ENCODE measurements at regions not wholly inside any gene's neighbourhood (a gene's known extent, or its start where the extent isn't known, plus 50 kb on each side); places are given as distances from the start of the nearest gene placed in this dataset.

GRCh38 chr4:23728971-23729370 lies 160.9 kb downstream of the PPARGC1A start:
- no peak overlapping the region for H3K4me3 ChIP-seq
- no peak overlapping the region for H3K27ac ChIP-seq
- DNase-seq (ENCODE audit: low spot score): no peak
- TF ChIP-seq, protein P1, sequence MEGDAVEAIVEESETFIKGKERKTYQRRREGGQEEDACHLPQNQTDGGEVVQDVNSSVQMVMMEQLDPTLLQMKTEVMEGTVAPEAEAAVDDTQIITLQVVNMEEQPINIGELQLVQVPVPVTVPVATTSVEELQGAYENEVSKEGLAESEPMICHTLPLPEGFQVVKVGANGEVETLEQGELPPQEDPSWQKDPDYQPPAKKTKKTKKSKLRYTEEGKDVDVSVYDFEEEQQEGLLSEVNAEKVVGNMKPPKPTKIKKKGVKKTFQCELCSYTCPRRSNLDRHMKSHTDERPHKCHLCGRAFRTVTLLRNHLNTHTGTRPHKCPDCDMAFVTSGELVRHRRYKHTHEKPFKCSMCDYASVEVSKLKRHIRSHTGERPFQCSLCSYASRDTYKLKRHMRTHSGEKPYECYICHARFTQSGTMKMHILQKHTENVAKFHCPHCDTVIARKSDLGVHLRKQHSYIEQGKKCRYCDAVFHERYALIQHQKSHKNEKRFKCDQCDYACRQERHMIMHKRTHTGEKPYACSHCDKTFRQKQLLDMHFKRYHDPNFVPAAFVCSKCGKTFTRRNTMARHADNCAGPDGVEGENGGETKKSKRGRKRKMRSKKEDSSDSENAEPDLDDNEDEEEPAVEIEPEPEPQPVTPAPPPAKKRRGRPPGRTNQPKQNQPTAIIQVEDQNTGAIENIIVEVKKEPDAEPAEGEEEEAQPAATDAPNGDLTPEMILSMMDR (IDR thresholded peaks at IDR 0.05): no peak

DNA sequence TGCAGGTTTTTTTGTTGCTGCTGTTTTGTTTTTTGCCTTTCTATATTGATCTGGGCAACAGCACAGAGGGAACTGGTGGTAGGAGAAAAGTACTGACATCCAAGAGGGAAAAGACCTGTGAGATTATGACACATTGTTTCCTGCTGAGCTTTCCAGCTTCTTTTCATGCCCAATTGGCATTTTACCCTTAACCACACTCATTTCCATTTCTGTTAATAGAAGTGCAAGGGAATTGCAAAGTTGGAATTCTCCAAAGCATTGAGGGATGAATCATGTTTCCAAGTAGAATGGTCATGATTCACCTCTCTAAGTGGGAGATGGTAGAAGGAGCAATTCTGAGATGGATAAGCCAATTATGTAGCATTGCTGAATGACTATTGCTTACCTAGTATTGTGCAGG lies 161.5 kb downstream of the PPARGC1A start:
- no peak overlapping the region for H3K4me3 ChIP-seq
- DNase-seq (ENCODE audit: low spot score): no peak
- TF ChIP-seq, protein P1 (IDR thresholded peaks at IDR 0.05): no peak
- H3K27ac ChIP-seq: no peak overlapping the region

DNA sequence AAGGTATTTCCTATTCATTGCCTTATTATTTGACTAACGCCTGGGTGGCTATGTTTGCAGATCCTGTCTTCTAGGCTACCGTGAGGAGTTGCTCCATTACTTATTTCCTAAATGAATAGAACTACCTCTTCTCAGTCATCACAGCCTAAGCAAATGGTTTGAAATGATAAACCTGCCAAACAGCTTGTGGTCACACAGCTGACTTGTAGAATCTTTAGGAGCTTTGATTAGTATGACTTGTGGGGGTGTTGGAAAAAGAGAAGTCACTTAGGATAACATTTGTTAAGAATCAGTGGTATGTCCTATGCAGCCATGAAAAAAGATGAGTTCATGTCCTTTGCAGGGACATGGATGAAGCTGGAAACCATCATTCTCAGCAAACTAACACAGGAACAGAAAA lies 169.3 kb downstream of the PPARGC1A start:
- H3K4me3 ChIP-seq: no peak overlapping the region
- TF ChIP-seq, protein P1 (IDR thresholded peaks at IDR 0.05): no peak
- no peak for DNase-seq (ENCODE audit: low spot score)
- H3K27ac ChIP-seq: no peak overlapping the region

DNA sequence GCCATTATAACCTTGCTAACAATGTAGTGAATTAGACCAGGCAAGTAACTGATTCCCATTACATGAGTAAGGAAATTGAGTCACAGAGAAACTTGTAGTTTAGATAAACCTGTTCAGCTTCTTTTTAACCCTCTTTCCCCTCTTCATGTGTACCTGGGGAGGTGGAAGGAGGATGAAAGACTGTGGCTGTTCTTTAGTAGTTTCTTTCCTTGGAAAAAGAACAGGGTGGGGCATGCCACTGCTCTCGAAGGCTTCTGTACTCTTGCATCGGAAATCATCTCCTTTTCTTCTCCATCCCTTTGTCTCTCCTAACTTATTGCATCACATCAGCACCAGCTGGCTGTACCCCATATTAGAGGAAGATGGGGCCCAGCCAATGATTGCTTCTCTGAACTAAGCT lies 171.4 kb downstream of the PPARGC1A start:
- DNase-seq (ENCODE audit: low spot score): no peak
- Histone ChIP-seq H3K4me3 (no peak overlapping the region), H3K27ac (no peak overlapping the region)
- TF ChIP-seq, protein P1 (IDR thresholded peaks at IDR 0.05): no peak

GRCh38 chr4:23717528-23718248 lies 172.2 kb downstream of the PPARGC1A start:
- TF ChIP-seq, protein P1 (IDR thresholded peaks at IDR 0.05): no peak
- no peak overlapping the region for H3K27ac ChIP-seq
- DNase-seq (ENCODE audit: low spot score): no peak
- no peak overlapping the region for H3K4me3 ChIP-seq

- Histone ChIP-seq H3K27ac (no peak overlapping the region), H3K4me3 (no peak overlapping the region)
- no peak for DNase-seq (ENCODE audit: low spot score)
- TF ChIP-seq, protein P1 (IDR thresholded peaks at IDR 0.05): no peak
These were observed 179.5 kb downstream of the PPARGC1A start for GRCh38 chr4:23710298-23710697.

- H3K4me3 ChIP-seq: no peak overlapping the region
- TF ChIP-seq, protein P1 (IDR thresholded peaks at IDR 0.05): no peak
- no peak for DNase-seq (ENCODE audit: low spot score)
- H3K27ac ChIP-seq: no peak overlapping the region
These were observed 182.2 kb downstream of the PPARGC1A start for GRCh38 chr4:23707652-23708026.

Data from coronary artery (tissue), 2 donors.